CD14-positive monocyte (primary cell): ENCODE measurements at regions not wholly inside any gene's neighbourhood (a gene's known extent, or its start where the extent isn't known, plus 50 kb on each side); places are given as distances from the start of the nearest gene placed in this dataset.

Experiments used
- DNase-seq, 3 donors: peaks; one replicate each; pipeline ENCODE4 v3.0.0-alpha.2; 2011 to 2022
- H2AFZ ChIP-seq: 2 replicates; pipeline ENCODE4 v1.6.0; 2012; ENCODE audit warnings: mild to moderate bottlenecking, low read depth, low read length, inconsistent platforms; ENCODE audit not compliant: insufficient read depth, poor library complexity, severe bottlenecking
- H3K27ac ChIP-seq, 2 donors: 1 replicate in 1 of 2; 2 replicates in 1 of 2; pipeline ENCODE4 v1.5.1; 2012 to 2013; ENCODE audit warnings: low read length in 2 of 2, control low read depth in 1 of 2, inconsistent platforms in 1 of 2, low read depth in 1 of 2, mild to moderate bottlenecking in 1 of 2
- H3K27me3 ChIP-seq, 2 donors: one replicate each; pipeline versions ENCODE4 v1.6.0 to v1.6.1; 2011 to 2013; ENCODE audit warnings: low read length in 2 of 2; ENCODE audit not compliant: control insufficient read depth in 2 of 2, insufficient read depth in 2 of 2
- H3K36me3 ChIP-seq, 2 donors: replicated peaks in 1 of 2; 1 replicate in 1 of 2; 2 replicates in 1 of 2; pipeline versions ENCODE4 v1.5.1 to v1.6.1; 2012 to 2013; ENCODE audit warnings: low read length in 2 of 2, control low read depth in 1 of 2, inconsistent platforms in 1 of 2, mild to moderate bottlenecking in 1 of 2; ENCODE audit not compliant: insufficient read depth in 2 of 2, control insufficient read depth in 1 of 2
- H3K4me1 ChIP-seq, 2 donors: 1 replicate in 1 of 2; 2 replicates in 1 of 2; pipeline versions ENCODE4 v1.5.1 to v1.6.1; 2012 to 2013; ENCODE audit warnings: low read length in 2 of 2, control low read depth in 1 of 2, inconsistent platforms in 1 of 2, mild to moderate bottlenecking in 1 of 2, moderate library complexity in 1 of 2; ENCODE audit not compliant: insufficient read depth in 2 of 2, control insufficient read depth in 1 of 2
- H3K4me2 ChIP-seq: replicated peaks from 2 replicates; pipeline ENCODE3; 2012; ENCODE audit warnings: low read length, moderate library complexity, mild to moderate bottlenecking; ENCODE audit not compliant: poor library complexity, severe bottlenecking; ENCODE audit errors: extremely low read depth
- H3K4me3 ChIP-seq, 3 experiments: fragments of 200-600 bp in 1 of 3; sonication (generic) in 1 of 3; replicated peaks in 1 of 3; 1 replicate in 2 of 3; 2 replicates in 1 of 3; pipeline ENCODE4 v1.5.1; 2011 to 2013; ENCODE audit warnings: low read length in 3 of 3, mild to moderate bottlenecking in 3 of 3, control low read depth in 2 of 3, low read depth in 2 of 3, inconsistent platforms in 1 of 3, moderate library complexity in 1 of 3
- H3K79me2 ChIP-seq: 2 replicates; pipeline ENCODE4 v1.6.0; 2012; ENCODE audit warnings: mild to moderate bottlenecking, control low read depth, inconsistent platforms, low read length, moderate library complexity; ENCODE audit not compliant: insufficient read depth
- H3K9ac ChIP-seq: 2 replicates; pipeline ENCODE4 v1.6.0; 2017; ENCODE audit warnings: low read length, mild to moderate bottlenecking; ENCODE audit not compliant: insufficient read depth, poor library complexity, severe bottlenecking
- H3K9me3 ChIP-seq, 2 donors: replicated peaks in 1 of 2; 1 replicate in 1 of 2; 2 replicates in 1 of 2; pipeline versions ENCODE4 v1.5.1 to v1.6.1; 2012 to 2013; ENCODE audit warnings: low read length in 2 of 2, control low read depth in 1 of 2; ENCODE audit not compliant: control insufficient read depth in 1 of 2, insufficient read depth in 1 of 2
- H4K20me1 ChIP-seq: 2 replicates; pipeline ENCODE4 v1.6.0; 2012; ENCODE audit warnings: mild to moderate bottlenecking, low read length, control low read depth, moderate library complexity; ENCODE audit not compliant: insufficient read depth
- H3K27ac Mint-ChIP-seq, 7 donors: one replicate each; pipeline ENCODE4 v1.8.0; 2020; ENCODE audit warnings: mild to moderate bottlenecking in 7 of 7, mixed read lengths in 7 of 7, moderate library complexity in 6 of 7, inconsistent platforms in 2 of 7
- H3K27me3 Mint-ChIP-seq, 3 donors: one replicate each; pipeline ENCODE4 v1.8.0; 2021 to 2022; ENCODE audit warnings: low read depth in 3 of 3, mild to moderate bottlenecking in 3 of 3, mixed read lengths in 3 of 3, moderate library complexity in 3 of 3, inconsistent platforms in 1 of 3
- H3K36me3 Mint-ChIP-seq, 2 donors: one replicate each; pipeline ENCODE4 v1.8.0; 2020; ENCODE audit warnings: mixed read lengths in 2 of 2, inconsistent platforms in 1 of 2, mild to moderate bottlenecking in 1 of 2
- H3K4me1 Mint-ChIP-seq: one replicate; pipeline ENCODE4 v1.8.0; 2020; ENCODE audit warnings: mild to moderate bottlenecking, mixed read lengths
- H3K4me3 Mint-ChIP-seq, 2 donors: one replicate each; pipeline ENCODE4 v1.8.0; 2020; ENCODE audit warnings: mild to moderate bottlenecking in 2 of 2, mixed read lengths in 2 of 2, moderate library complexity in 1 of 2
- H3K9me3 Mint-ChIP-seq, 7 donors: one replicate each; pipeline ENCODE4 v1.8.0; 2020 to 2022; ENCODE audit warnings: mixed read lengths in 7 of 7, mild to moderate bottlenecking in 6 of 7, moderate library complexity in 6 of 7, inconsistent platforms in 2 of 7
- WGBS: methylation state at CpG from one replicate; pipeline ENCODE4 v1.1.5; 2013; ENCODE audit warnings: missing lambda C conversion rate; ENCODE audit not compliant: insufficient coverage; 5-methylcytosine and 5-hydroxymethylcytosine counted together
- intact Hi-C, 2 donors: fragments of 100-400 bp; cut with micrococcal nuclease; formaldehyde crosslinking; loops; one replicate each; pipeline versions ENCODE4 v1.15.0 to v1.15.1; 2023
- TF ChIP-seq, protein P1 (sequence below): fragments of 200-600 bp; IDR thresholded peaks from one replicate; pipeline ENCODE4 v1.8.0; 2022; ENCODE audit warnings: antibody characterized with exemption, mild to moderate bottlenecking

DNA sequence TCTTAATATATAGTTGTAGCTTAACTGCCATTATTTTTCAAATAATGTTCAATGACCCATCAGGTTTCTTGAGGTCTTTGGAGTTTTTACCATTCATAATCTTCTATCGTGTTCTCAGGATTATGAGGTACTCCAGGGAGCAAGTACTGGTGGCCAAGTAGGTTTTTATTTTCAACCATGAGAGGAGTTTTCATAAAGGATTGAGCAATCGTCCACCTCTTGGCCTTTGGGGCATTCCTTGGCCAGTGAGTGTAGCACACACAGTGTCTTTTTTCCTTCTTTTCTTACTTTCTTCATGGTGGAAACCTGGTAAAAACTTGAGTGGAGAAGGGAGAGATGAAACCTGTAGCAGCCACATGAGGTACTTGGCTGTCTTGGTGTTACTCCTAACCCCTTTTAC is 567.0 kb upstream of the NR3C2 start:
- Histone ChIP-seq H3K9ac (no peak overlapping the region), H3K79me2 (no peaks in the 10 kb centered on the region), H3K9me3 (no peaks in the 10 kb centered on the region), H3K4me1 (no peaks in the 10 kb centered on the region), H3K27me3 (no peaks in the 10 kb centered on the region), H4K20me1 (no peaks in the 10 kb centered on the region), H2AFZ (no peak overlapping the region), H3K4me2 (no peak overlapping the region), H3K36me3 (no peaks in the 10 kb centered on the region), H3K4me3 (no peak overlapping the region), H3K27ac (no peak overlapping the region)
- Mint-ChIP-seq H3K9me3 (peaks cover 0 to 8% (median 6%) of the 10 kb centered on the region in 7 donors), H3K4me1 (no peaks in the 10 kb centered on the region), H3K27me3 (peaks cover 0 to 1% (median 0%) of the 10 kb centered on the region in 3 donors), H3K27ac (no peak overlapping the region), H3K4me3 (no peak overlapping the region), H3K36me3 (no peaks in the 10 kb centered on the region)
- TF ChIP-seq, protein P1, sequence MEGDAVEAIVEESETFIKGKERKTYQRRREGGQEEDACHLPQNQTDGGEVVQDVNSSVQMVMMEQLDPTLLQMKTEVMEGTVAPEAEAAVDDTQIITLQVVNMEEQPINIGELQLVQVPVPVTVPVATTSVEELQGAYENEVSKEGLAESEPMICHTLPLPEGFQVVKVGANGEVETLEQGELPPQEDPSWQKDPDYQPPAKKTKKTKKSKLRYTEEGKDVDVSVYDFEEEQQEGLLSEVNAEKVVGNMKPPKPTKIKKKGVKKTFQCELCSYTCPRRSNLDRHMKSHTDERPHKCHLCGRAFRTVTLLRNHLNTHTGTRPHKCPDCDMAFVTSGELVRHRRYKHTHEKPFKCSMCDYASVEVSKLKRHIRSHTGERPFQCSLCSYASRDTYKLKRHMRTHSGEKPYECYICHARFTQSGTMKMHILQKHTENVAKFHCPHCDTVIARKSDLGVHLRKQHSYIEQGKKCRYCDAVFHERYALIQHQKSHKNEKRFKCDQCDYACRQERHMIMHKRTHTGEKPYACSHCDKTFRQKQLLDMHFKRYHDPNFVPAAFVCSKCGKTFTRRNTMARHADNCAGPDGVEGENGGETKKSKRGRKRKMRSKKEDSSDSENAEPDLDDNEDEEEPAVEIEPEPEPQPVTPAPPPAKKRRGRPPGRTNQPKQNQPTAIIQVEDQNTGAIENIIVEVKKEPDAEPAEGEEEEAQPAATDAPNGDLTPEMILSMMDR = no peak
- WGBS = no CpG with 5 or more reads among the region's 2 CpGs
- no peak for DNase-seq
- intact Hi-C loops = no loop called here

DNA sequence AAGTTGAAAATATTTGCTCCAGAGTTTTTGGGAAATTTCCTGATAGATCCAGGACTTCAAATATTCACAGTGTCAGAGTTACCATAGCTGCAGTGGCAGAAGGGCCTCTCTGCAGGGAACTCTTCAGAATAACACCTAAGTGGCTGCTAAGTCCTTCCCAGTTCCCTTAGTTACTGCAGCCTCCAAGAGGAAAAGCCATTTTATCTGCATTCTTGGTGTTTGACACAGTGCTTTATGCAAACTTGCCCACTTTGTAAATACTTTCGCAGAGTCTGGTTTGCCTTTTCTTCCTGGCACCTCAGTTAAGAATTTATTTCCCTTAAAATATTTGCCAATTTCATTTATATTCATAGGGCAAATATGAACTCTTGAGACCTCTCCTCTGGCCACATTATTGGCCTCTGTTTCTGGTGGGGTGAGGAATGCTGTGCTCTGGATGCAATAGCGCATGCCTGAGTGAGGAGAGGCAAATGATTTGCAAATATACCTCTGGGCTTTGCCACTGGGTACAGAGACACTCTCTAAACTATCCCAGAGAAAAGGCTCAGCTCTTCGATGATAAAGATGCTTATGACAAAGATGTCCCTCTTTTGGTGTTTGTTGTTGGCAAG is 566.3 kb upstream of the NR3C2 start:
- Histone ChIP-seq H3K4me2 (no peak overlapping the region), H3K27ac (no peak overlapping the region), H3K36me3 (no peaks in the 10 kb centered on the region), H3K9me3 (no peaks in the 10 kb centered on the region), H2AFZ (no peak overlapping the region), H3K27me3 (no peaks in the 10 kb centered on the region), H3K4me3 (no peak overlapping the region), H3K79me2 (no peaks in the 10 kb centered on the region), H3K4me1 (no peaks in the 10 kb centered on the region), H3K9ac (no peak overlapping the region), H4K20me1 (no peaks in the 10 kb centered on the region)
- peaks cover 0 to 8% (median 6%) of the 10 kb centered on the region in 7 donors for H3K9me3 Mint-ChIP-seq
- peaks cover 0 to 1% (median 0%) of the 10 kb centered on the region in 3 donors for H3K27me3 Mint-ChIP-seq
- no peaks in the 10 kb centered on the region for H3K36me3 Mint-ChIP-seq
- no peak overlapping the region for H3K27ac Mint-ChIP-seq
- WGBS = no CpG with 5 or more reads among the region's 3 CpGs
- TF ChIP-seq, protein P1 = no peak
- no peak for DNase-seq
- H3K4me3 Mint-ChIP-seq = no peak overlapping the region
- intact Hi-C loops = no loop called here
- no peaks in the 10 kb centered on the region for H3K4me1 Mint-ChIP-seq
